PC-9 (cell line): ENCODE measurements at regions not wholly inside any gene's neighbourhood (a gene's known extent, or its start where the extent isn't known, plus 50 kb on each side); places are given as distances from the start of the nearest gene placed in this dataset.

Source experiments
- BruUV-seq: library from RNA; stranded (reverse); fragments of 400-500 nt; replicated peaks from 2 replicates; lab custom pipeline; 2021; lab: Mats Ljungman, UMichigan
- CTCF ChIA-PET: fragments of 300-600 bp; sonication (Branson Sonifier 250); formaldehyde crosslinking; loops from one replicate; lab custom pipeline; 2022; ENCODE audit warnings: antibody characterized with exemption; lab: Charles Lee
- POLR2A ChIA-PET: fragments of 300-600 bp; sonication (Branson Sonifier 250); formaldehyde crosslinking; loops from one replicate; lab custom pipeline; 2022; ENCODE audit warnings: antibody characterized with exemption; ENCODE audit not compliant: unreplicated experiment; lab: Charles Lee
- DNase-seq, 2 experiments: peaks; one replicate each; pipeline versions ENCODE4 v3.0.0 to v3.0.0-alpha.2; 2015 to 2022; ENCODE audit warnings: mixed read lengths in 1 of 2
- H2AFZ ChIP-seq: fragments of 200-600 bp; sonication (generic); 2 replicates; pipeline ENCODE4 v1.8.1; 2017; ENCODE audit warnings: antibody characterized with exemption
- H3F3A ChIP-seq: fragments of 200-600 bp; sonication (generic); 2 replicates; pipeline ENCODE4 v1.8.1; 2017; ENCODE audit warnings: antibody characterized with exemption, mild to moderate bottlenecking, low read depth; ENCODE audit not compliant: insufficient read depth
- H3K27ac ChIP-seq: fragments of 200-600 bp; sonication (generic); 2 replicates; pipeline ENCODE4 v1.6.1; 2016; ENCODE audit warnings: mixed run types
- H3K27me3 ChIP-seq: fragments of 200-600 bp; sonication (generic); 2 replicates; pipeline ENCODE4 v1.6.1; 2016; ENCODE audit warnings: low read depth, mixed run types; ENCODE audit not compliant: insufficient read depth
- H3K36me3 ChIP-seq: fragments of 200-600 bp; sonication (generic); 2 replicates; pipeline ENCODE4 v1.6.1; 2016; ENCODE audit warnings: low read depth, mixed run types
- H3K4me1 ChIP-seq: fragments of 200-600 bp; sonication (generic); replicated peaks from 2 replicates; pipeline ENCODE4 v1.6.1; 2016; ENCODE audit warnings: mixed run types; ENCODE audit not compliant: insufficient read depth
- H3K4me2 ChIP-seq: fragments of 200-600 bp; sonication (generic); 2 replicates; pipeline ENCODE4 v1.6.1; 2017; ENCODE audit warnings: mixed run types
- H3K4me3 ChIP-seq: fragments of 200-600 bp; sonication (generic); 2 replicates; pipeline ENCODE4 v1.6.1; 2016; ENCODE audit warnings: mixed run types
- H3K79me2 ChIP-seq: fragments of 200-600 bp; sonication (generic); 2 replicates; pipeline ENCODE4 v1.6.1; 2017; ENCODE audit warnings: low read depth, mixed run types
- H3K9me2 ChIP-seq: fragments of 200-600 bp; sonication (generic); 2 replicates; pipeline ENCODE4 v1.8.1; 2017; ENCODE audit warnings: mild to moderate bottlenecking; ENCODE audit not compliant: insufficient read depth
- H3K9me3 ChIP-seq: fragments of 200-600 bp; sonication (generic); 2 replicates; pipeline ENCODE4 v1.8.1; 2016; ENCODE audit warnings: low read depth; ENCODE audit not compliant: insufficient read depth
- H4K20me1 ChIP-seq: fragments of 200-600 bp; sonication (generic); 2 replicates; pipeline ENCODE4 v1.8.1; 2017; ENCODE audit not compliant: insufficient read depth
- EZH2 ChIP-seq: fragments of 200-600 bp; sonication (generic); IDR thresholded peaks from 2 replicates; pipeline ENCODE4 v1.8.0; 2017; ENCODE audit warnings: antibody characterized with exemption, low read depth
- intact Hi-C: fragments of 100-400 bp; cut with micrococcal nuclease; formaldehyde crosslinking; loops from one replicate; pipeline ENCODE4 v1.10.0; 2022; ENCODE audit not compliant: unreplicated experiment
- TF ChIP-seq, protein P1 (sequence below): fragments of 200-600 bp; sonication (generic); conservative IDR thresholded peaks from 2 replicates; pipeline ENCODE4 v1.6.1; 2017; ENCODE audit warnings: mixed run types, antibody characterized with exemption, mild to moderate bottlenecking, moderate library complexity

- no peak overlapping the region for H3K27ac ChIP-seq
- TF ChIP-seq, protein P1, sequence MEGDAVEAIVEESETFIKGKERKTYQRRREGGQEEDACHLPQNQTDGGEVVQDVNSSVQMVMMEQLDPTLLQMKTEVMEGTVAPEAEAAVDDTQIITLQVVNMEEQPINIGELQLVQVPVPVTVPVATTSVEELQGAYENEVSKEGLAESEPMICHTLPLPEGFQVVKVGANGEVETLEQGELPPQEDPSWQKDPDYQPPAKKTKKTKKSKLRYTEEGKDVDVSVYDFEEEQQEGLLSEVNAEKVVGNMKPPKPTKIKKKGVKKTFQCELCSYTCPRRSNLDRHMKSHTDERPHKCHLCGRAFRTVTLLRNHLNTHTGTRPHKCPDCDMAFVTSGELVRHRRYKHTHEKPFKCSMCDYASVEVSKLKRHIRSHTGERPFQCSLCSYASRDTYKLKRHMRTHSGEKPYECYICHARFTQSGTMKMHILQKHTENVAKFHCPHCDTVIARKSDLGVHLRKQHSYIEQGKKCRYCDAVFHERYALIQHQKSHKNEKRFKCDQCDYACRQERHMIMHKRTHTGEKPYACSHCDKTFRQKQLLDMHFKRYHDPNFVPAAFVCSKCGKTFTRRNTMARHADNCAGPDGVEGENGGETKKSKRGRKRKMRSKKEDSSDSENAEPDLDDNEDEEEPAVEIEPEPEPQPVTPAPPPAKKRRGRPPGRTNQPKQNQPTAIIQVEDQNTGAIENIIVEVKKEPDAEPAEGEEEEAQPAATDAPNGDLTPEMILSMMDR, result no peak
- H4K20me1 ChIP-seq, result no peaks in the 10 kb centered on the region; the same call in 1 of the 2 replicates
- H3K27me3 ChIP-seq, result no peaks in the 10 kb centered on the region
- H3K9me2 ChIP-seq, result no peaks in the 10 kb centered on the region
- no TSS peak for BruUV-seq
- H3K36me3 ChIP-seq, result no peaks in the 10 kb centered on the region
- H3K4me3 ChIP-seq, result no peak overlapping the region
- intact Hi-C loops, result no loop called here
- no peaks in the 10 kb centered on the region for H3K9me3 ChIP-seq
- no peaks in the 10 kb centered on the region for H3F3A ChIP-seq
- no peak for DNase-seq
- H3K4me2 ChIP-seq, result no peak overlapping the region
- POLR2A ChIA-PET, result no interaction called here
- H2AFZ ChIP-seq, result peak overlapping the region; percentile 29; the same call in 1 of the 2 replicates
- H3K79me2 ChIP-seq, result no peaks in the 10 kb centered on the region
- H3K4me1 ChIP-seq, result no peaks in the 10 kb centered on the region
- CTCF ChIA-PET, result no interaction called here
Measured at GRCh38 chr1:215022204-215022603, 60.3 kb upstream of the KCNK2 start.

GRCh38 chr1:215022741-215023141 lies 59.8 kb upstream of the KCNK2 start:
- POLR2A ChIA-PET, result no interaction called here
- BruUV-seq, result no TSS peak
- H3K36me3 ChIP-seq, result no peaks in the 10 kb centered on the region

DNA sequence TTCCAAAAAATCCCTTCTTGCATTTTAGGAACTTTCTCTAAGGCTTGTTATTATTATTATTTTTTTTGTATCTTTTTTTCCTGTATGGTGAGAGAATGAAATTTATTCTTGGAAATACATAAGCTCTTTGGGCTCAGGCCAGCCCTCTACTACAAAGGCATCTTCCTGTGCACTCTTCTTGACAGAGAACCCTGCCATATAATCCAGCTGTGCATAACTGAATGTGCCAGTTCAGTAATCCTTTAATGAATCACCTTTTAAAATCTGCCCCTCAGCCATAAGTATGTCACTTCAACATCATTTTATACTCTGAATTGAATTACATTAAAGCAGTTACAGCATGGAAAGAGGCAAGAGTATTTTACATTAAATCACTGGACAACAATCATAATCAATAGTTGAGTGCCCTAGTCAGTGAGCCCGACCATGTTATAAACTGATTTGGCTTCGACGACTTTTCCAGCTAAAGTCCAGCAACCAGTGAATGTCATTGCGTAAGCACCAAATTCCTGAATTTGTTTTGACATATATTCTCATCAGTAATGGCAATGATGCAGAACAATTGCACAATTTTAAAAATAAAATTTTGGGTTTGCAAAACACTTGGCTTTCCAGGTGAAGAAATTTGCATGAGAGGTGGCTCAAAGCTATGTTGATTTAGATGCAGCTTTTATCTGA lies 59.2 kb upstream of the KCNK2 start:
- no peaks in the 10 kb centered on the region for H3K36me3 ChIP-seq
- no peaks in the 10 kb centered on the region for H3K79me2 ChIP-seq
- ChIA-PET POLR2A (no interaction called here), CTCF (no interaction called here)
- H2AFZ ChIP-seq, result no peak overlapping the region
- H3K4me3 ChIP-seq, result no peak overlapping the region
- H3K27me3 ChIP-seq, result no peaks in the 10 kb centered on the region
- TF ChIP-seq, protein P1, result no peak
- TF ChIP-seq EZH2, result no peak
- no peak overlapping the region for H3K27ac ChIP-seq
- H3K9me2 ChIP-seq, result no peaks in the 10 kb centered on the region
- no peak for DNase-seq
- no peaks in the 10 kb centered on the region for H3F3A ChIP-seq
- no peaks in the 10 kb centered on the region for H3K9me3 ChIP-seq
- no peak overlapping the region for H3K4me2 ChIP-seq
- no peaks in the 10 kb centered on the region for H3K4me1 ChIP-seq
- BruUV-seq, result no TSS peak
- intact Hi-C loops, result no loop called here
- no peaks in the 10 kb centered on the region; the same call in 1 of the 2 replicates for H4K20me1 ChIP-seq

More at GRCh38 chr1:215022741-215023141, 59.8 kb upstream of the KCNK2 start:
- no peaks in the 10 kb centered on the region for H3K79me2 ChIP-seq
- no peak overlapping the region for H3K27ac ChIP-seq
- no peaks in the 10 kb centered on the region for H3K4me1 ChIP-seq
- no peaks in the 10 kb centered on the region for H3K9me2 ChIP-seq
- 0 out of 2 replicates have a peak overlapping the region, but pooled peaks have one; percentile 29 for H2AFZ ChIP-seq
- intact Hi-C loops, result no loop called here
- TF ChIP-seq, protein P1, result no peak
- no peaks in the 10 kb centered on the region for H3K27me3 ChIP-seq
- no peak overlapping the region for H3K4me3 ChIP-seq
- DNase-seq, result no peak
- H4K20me1 ChIP-seq, result no peaks in the 10 kb centered on the region; the same call in 1 of the 2 replicates
- no peaks in the 10 kb centered on the region for H3F3A ChIP-seq
- H3K4me2 ChIP-seq, result no peak overlapping the region
- CTCF ChIA-PET, result no interaction called here
- H3K9me3 ChIP-seq, result no peaks in the 10 kb centered on the region
